Dermis blood vessel endothelial cell (primary cell): ENCODE measurements at regions not wholly inside any gene's neighbourhood (a gene's known extent, or its start where the extent isn't known, plus 50 kb on each side); places are given as distances from the start of the nearest gene placed in this dataset.
"Not testable (repeated sequence)": the region's sequence is repeated elsewhere in the genome, so short reads cannot be mapped to it uniquely, and the experiment has no call there.

Source experiments
- DNase-seq: peaks from one replicate; pipeline ENCODE4 v3.0.0; 2010

DNA sequence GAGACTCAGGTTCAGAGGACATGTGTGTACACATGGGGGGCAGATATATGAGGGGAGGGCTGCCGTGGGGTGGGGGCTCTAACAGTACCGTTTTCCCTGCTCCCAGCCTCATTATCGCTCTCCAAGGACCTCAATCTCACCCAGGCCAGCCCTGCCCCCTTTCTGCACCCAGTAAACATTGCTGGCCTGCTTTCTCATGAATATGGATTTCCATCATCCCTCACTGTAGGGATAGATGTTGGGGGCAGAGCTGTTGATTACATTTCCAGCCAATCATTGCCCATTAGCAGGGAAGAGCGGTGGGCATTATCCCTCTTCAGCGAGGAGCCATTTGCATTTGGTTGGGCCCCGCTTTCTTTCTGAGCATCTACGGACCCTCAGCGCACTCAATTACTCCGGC lies 273.8 kb downstream of the RPS6KC1 start:
- DNase-seq, result no peak

DNA sequence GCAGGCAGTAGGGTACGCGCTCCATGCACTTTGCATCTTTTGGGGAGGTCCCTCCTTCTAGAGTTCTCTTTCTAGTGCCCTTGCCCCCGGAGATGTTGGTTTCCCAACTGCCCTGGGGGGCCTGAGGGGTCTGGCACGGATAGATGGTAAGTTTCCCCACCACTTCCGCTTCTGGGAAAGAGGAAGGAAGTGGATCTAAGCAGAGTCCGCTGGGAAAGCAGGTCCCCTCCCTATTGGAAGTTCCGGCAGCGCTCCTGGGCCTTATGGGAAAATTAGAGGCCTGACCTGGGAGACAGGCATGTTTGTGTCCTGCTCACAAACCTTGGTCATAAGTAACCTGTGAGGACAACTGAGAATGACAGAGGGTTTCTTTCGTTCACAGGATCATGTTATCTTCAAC lies 274.4 kb downstream of the RPS6KC1 start:
- DNase-seq, result no peak

DNA sequence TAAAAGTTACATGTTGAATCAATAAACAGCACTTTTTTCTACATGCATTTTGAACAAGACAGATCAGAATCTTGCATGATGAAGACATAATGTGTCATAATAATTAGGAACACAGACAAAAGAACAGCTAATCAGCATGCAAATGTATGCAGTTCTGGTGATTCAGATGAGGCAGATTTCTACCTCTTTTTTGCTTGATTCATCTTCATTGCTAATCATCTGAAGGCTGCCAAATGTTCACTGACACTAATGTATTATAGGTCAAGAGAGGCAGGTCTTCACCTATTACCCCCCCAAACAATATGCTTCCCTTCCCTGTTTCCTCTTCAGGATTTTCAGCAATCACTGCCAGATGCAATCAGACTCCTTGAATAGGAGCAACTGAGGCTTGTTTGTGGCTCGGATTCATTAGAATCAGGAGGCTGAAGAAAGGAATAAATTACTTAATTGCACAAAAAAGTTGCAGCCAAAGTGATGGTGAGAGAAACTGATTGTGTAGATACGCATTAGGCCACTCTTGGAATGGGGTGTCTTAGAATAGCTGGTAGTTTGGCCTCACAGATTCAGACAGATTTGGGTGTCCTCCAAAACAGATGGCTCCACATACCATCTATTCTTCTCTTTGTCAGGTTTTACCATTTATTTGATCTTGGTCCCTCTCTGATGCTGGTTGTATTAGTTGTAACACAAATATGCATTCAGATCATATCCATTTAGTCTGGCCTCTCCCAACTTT lies 275.4 kb downstream of the RPS6KC1 start:
- no peak for DNase-seq

- DNase-seq, result no peak
Measured at GRCh38 chr1:213327017-213327667, 276.1 kb downstream of the RPS6KC1 start.

DNA sequence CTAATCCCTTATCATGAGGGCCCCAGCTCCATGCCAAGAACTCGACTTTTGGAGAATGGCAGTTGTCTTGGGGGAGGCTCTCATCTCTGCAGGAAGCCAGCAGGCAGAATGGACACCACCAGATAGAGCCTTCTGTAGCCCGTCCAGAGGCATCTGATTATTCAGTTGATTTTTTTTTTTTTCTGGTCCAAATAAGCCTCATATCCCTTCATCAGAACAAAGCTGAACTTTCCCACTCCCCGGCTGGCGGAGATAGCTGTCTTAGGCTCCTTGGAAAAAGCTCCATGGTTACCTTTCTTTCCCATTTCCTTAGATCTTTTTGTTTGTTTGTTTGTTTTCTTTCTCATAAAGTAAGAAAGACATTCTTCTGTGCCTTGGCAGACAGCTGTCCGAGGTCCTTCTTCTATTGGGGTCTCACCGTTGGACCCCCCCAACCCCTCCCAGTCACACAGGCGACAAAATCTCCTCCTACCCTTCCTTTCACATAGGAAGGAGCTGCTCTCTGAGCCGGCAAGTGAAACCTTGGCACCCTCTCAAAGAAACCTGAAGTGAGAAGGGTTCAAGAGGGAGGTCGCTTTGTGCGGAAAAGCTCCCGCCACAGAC lies 278.5 kb downstream of the RPS6KC1 start:
- DNase-seq, result no peak

GRCh38 chr1:213330281-213330680 lies 279.2 kb downstream of the RPS6KC1 start:
- no peak for DNase-seq

GRCh38 chr1:213331631-213332175 lies 280.7 kb downstream of the RPS6KC1 start:
- no peak for DNase-seq

DNA sequence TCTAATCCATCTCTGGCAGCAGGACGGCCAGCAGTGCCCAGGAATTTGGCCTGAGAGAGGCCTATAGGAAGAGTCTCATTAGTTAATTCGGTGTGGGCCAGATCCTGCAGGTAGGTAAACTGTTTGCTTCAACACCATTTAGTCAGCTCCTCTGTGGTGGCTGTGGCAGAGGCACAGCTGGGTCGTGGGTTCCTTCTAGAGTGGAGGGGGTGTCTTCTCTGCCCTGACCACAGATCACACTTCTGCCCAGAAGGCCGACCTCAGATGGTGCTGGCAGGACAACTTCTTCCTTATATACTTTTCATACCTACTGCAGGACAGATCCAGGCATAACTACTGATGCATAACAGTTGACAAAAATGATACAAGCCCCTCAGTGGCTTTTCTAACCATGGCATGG lies 281.4 kb downstream of the RPS6KC1 start:
- no peak for DNase-seq

GRCh38 chr1:213333121-213333520 lies 282.1 kb downstream of the RPS6KC1 start:
- DNase-seq, result no peak

- no peak for DNase-seq
Measured at GRCh38 chr1:213335084-213335483, 284.0 kb downstream of the RPS6KC1 start.

DNA sequence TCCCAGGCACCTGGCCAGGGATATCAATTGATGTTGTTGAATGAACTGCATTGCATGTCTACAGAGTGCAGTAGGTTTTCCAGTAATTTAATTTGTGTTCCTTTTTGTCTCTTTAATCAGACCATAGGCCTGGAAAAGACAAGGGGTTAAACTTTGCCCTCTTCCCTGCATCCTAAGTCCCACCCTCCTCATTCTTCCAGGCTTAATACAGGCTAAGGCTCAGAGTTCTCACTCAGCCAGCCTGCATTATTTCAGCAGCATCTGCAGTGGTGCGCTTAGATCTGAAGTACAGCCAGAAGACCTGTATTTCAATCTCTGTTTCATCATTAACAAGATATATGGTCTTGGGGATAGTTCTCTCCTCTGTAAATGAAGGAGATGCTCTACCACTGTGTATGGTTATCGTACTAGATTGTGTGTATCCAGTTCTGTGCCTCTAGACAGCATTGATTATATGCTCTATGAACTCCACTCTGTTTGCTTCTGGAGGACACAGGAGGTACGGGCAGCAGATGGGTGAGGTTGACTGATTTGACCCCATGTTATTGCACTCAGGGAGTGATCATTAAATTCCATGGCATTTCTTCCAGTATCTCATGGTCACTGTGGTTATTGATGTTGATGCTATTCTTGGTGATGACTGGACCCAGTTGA lies 286.1 kb downstream of the RPS6KC1 start:
- no peak for DNase-seq

- no peak for DNase-seq
Measured at GRCh38 chr1:213340593-213340992, 289.6 kb downstream of the RPS6KC1 start.

GRCh38 chr1:213345621-213346020 lies 294.6 kb downstream of the RPS6KC1 start:
- DNase-seq, result no peak

- DNase-seq, result no peak
Measured at GRCh38 chr1:213357403-213357802, 306.4 kb downstream of the RPS6KC1 start.

GRCh38 chr1:213358368-213358767 lies 307.3 kb downstream of the RPS6KC1 start:
- DNase-seq, result not testable (repeated sequence)

DNA sequence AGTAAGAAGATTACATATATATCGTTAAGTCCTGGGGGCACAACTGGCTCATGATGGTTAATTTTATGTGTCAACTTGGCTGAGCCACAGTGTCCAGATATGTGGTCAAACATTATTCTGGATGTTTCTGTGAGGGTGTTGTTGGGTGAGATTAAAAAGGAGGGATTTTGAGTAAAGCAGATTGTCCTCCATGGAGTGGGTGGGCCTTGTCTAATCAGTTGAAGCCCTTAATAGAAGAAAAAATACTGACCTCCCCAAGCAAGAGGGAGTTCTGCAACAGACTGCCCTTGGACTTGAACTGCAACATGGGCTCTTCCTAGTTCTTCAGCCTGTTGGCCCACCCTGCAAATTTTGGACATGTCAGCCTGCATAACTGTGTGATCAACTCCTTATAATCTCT lies 311.6 kb downstream of the RPS6KC1 start:
- no peak for DNase-seq

DNA sequence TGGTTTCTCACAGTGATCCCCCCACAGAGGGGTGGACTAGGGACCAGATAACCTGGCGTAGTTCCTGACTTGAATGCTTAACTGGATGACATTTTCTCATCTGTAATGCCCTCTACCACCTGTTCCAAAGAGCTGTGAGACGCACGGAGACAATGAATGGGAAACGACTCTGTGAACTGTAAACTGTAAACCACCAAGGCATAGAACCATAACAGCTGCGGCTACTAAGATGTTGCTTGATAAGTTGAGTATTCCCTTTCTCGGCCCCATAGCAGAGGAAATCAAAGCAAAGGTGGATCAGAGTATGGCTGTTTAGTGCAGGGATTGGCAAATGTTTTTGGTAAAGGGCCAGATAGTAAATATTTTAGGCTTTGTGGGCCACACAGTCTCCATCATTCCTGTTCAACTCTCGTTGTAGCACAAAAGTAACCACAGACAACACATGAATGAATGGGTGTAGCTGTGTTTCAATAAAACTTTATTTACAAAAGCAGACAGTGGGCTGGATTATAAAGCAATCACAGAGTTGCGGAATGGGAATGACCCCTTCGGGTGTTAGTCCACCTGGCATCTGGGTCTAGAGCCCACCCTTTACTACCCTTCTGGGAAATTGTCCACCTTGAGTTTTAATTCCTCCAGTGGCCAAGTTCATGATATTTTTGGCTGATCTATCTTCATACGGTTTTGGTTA lies 315.2 kb downstream of the RPS6KC1 start:
- DNase-seq, result no peak

DNA sequence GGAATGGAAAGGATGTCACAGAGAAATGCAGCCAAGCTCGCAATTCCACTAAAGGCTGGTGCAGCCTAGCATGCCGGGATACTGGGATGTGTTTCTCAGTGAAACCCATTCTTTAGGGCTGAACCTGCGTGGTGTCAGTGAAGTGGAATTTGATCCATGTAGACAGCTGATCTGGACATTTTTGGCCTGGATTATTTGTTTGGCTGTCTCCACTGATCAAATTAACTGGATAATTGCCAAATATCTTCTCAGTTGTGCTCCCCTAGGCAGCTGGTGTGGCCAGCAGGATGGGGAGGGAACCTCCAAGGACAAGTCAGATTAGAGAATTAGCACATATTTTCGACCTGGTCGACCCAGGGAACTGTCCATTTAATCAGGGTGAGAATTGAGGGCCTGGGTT lies 318.4 kb downstream of the RPS6KC1 start:
- no peak for DNase-seq

DNA sequence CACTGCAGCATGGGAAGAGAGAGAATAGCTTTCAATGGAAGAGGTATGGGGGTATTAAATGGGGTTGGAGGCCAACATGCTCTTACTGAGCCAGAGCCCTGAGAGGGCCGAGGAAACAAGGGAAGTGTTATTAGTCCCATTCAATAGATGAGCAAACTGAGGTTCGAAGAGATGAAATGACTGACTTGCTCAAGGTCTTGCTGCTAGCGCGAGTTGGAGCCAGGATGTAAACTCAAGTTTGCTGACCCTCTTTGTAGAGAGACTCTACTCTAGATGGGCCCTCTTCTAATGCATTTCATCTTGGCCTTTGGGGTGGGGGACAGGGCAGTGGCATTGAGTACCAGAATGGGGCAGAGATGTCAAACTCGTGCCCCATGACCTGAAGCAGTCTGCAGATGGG lies 319.5 kb downstream of the RPS6KC1 start:
- DNase-seq, result no peak

GRCh38 chr1:213371525-213371846 lies 320.4 kb downstream of the RPS6KC1 start:
- DNase-seq, result no peak

GRCh38 chr1:213371847-213372619 lies 321.0 kb downstream of the RPS6KC1 start:
- no peak for DNase-seq

DNA sequence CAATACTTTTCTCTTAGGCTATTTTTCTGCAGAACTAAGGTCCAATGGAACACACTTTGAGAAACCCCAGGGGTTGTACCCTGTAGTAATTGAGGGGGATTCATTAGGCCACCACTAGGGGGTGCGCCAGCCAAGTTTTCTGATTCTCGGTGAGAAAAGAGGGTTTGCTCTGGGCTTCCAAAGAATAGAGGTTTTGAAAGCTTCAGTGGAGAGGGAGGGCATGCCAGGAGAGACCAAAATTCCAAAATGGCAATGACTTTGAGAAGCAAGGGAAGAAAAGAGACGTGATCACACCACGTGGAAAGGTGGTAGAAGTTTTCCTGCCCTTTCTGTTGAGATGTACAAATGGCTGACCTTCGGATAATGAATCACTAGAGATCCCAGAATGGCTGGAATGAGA lies 323.3 kb downstream of the RPS6KC1 start:
- peak; percentile 74 for DNase-seq
